ENCODE measurements at regions not wholly inside any gene's neighbourhood (a gene's known extent, or its start where the extent isn't known, plus 50 kb on each side); places are given as distances from the start of the nearest gene placed in this dataset.

- no peak for TF ChIP-seq CTCF (IDR thresholded peaks at IDR 0.05)
- no peak for TF ChIP-seq EZH2 (IDR thresholded peaks at IDR 0.05)
- TF ChIP-seq EZH2phosphoT487 (IDR thresholded peaks at IDR 0.05) = no peak
These were observed 130.7 kb upstream of the PRMT6 start for GRCh38 chr1:106925750-106926149.
